Liver (tissue), 8 donors: ENCODE measurements at regions not wholly inside any gene's neighbourhood (a gene's known extent, or its start where the extent isn't known, plus 50 kb on each side); places are given as distances from the start of the nearest gene placed in this dataset.

ENCODE experiments used
- DNase-seq: peaks from one replicate; pipeline ENCODE4 v3.0.0-alpha.2; 2017; ENCODE audit warnings: low spot score
- H3K27ac ChIP-seq, 2 donors: one replicate each; pipeline ENCODE4 v1.7.0; 2013; ENCODE audit warnings: inconsistent platforms in 2 of 2, low read length in 2 of 2, control low read depth in 1 of 2, low read depth in 1 of 2, mild to moderate bottlenecking in 1 of 2
- H3K27me3 ChIP-seq, 4 donors: one replicate each; pipeline versions ENCODE4 v1.6.1 to v1.7.0; 2013; ENCODE audit warnings: low read length in 3 of 4, inconsistent platforms in 1 of 4, mild to moderate bottlenecking in 1 of 4, moderate library complexity in 1 of 4; ENCODE audit not compliant: control insufficient read depth in 4 of 4, insufficient read depth in 4 of 4
- H3K36me3 ChIP-seq, 4 donors: one replicate each; pipeline versions ENCODE4 v1.6.1 to v1.7.0; 2013; ENCODE audit warnings: low read length in 3 of 4, mild to moderate bottlenecking in 3 of 4, low read depth in 1 of 4, moderate library complexity in 1 of 4; ENCODE audit not compliant: control insufficient read depth in 4 of 4, insufficient read depth in 3 of 4
- H3K4me1 ChIP-seq, 4 donors: one replicate each; pipeline versions ENCODE4 v1.6.1 to v1.7.0; 2013; ENCODE audit warnings: low read length in 3 of 4, mild to moderate bottlenecking in 3 of 4, moderate library complexity in 1 of 4; ENCODE audit not compliant: control insufficient read depth in 4 of 4, insufficient read depth in 4 of 4
- H3K4me3 ChIP-seq, 3 donors: one replicate each; pipeline versions ENCODE4 v1.6.1 to v1.7.0; 2013; ENCODE audit warnings: low read length in 3 of 3, control low read depth in 1 of 3, low read depth in 1 of 3, mild to moderate bottlenecking in 1 of 3
- H3K9ac ChIP-seq, 2 donors: one replicate each; pipeline ENCODE4 v1.7.0; 2013; ENCODE audit warnings: low read length in 2 of 2, mild to moderate bottlenecking in 2 of 2, moderate library complexity in 2 of 2, control low read depth in 1 of 2, low read depth in 1 of 2
- H3K9me3 ChIP-seq, 4 donors: one replicate each; pipeline versions ENCODE4 v1.6.1 to v1.7.0; 2013; ENCODE audit warnings: low read length in 3 of 4; ENCODE audit not compliant: control insufficient read depth in 4 of 4
- ATF3 ChIP-seq: IDR thresholded peaks from 2 replicates; pipeline ENCODE4 v1.6.1; 2016; ENCODE audit warnings: antibody characterized with exemption
- EGR1 ChIP-seq, 2 donors: IDR thresholded peaks; 2 replicates each; pipeline ENCODE4 v1.6.1; 2016 to 2018; ENCODE audit warnings: antibody characterized with exemption in 2 of 2, low read depth in 2 of 2
- FOXA1 ChIP-seq: IDR thresholded peaks from 2 replicates; pipeline ENCODE4 v1.6.1; 2016; ENCODE audit warnings: antibody characterized with exemption
- FOXA2 ChIP-seq: IDR thresholded peaks from 2 replicates; pipeline ENCODE4 v1.6.1; 2016; ENCODE audit warnings: antibody characterized with exemption
- GABPA ChIP-seq, 2 donors: IDR thresholded peaks in 1 of 2; conservative IDR thresholded peaks in 1 of 2; 2 replicates each; pipeline ENCODE4 v1.6.1; 2016; ENCODE audit warnings: antibody characterized with exemption in 2 of 2, mild to moderate bottlenecking in 1 of 2, moderate library complexity in 1 of 2
- HNF4A ChIP-seq, 2 donors: conservative IDR thresholded peaks; 2 replicates each; pipeline ENCODE4 v1.6.1; 2016; ENCODE audit warnings: antibody characterized with exemption in 2 of 2, mild to moderate bottlenecking in 2 of 2
- HNF4G ChIP-seq: IDR thresholded peaks from 2 replicates; pipeline ENCODE4 v1.6.1; 2016; ENCODE audit warnings: antibody characterized with exemption
- JUND ChIP-seq, 2 donors: IDR thresholded peaks; 2 replicates each; pipeline ENCODE4 v1.6.1; 2016; ENCODE audit warnings: antibody characterized with exemption in 2 of 2
- NR2F2 ChIP-seq: IDR thresholded peaks from 2 replicates; pipeline ENCODE4 v1.6.1; 2016; ENCODE audit warnings: antibody characterized with exemption
- RAD21 ChIP-seq, 2 donors: IDR thresholded peaks; 2 replicates each; pipeline ENCODE4 v1.6.1; 2016; ENCODE audit warnings: antibody characterized with exemption in 2 of 2, mild to moderate bottlenecking in 2 of 2
- REST ChIP-seq: IDR thresholded peaks from 2 replicates; pipeline ENCODE4 v1.6.1; 2016; ENCODE audit warnings: antibody characterized with exemption, mild to moderate bottlenecking
- RXRA ChIP-seq, 2 donors: IDR thresholded peaks; 2 replicates each; pipeline ENCODE4 v1.6.1; 2017 to 2018; ENCODE audit warnings: antibody characterized with exemption in 2 of 2, mild to moderate bottlenecking in 1 of 2
- SP1 ChIP-seq: IDR thresholded peaks from 2 replicates; pipeline ENCODE4 v1.6.1; 2018; ENCODE audit warnings: antibody characterized with exemption, mild to moderate bottlenecking
- TAF1 ChIP-seq: conservative IDR thresholded peaks from 2 replicates; pipeline ENCODE4 v1.6.1; 2016; ENCODE audit warnings: antibody characterized with exemption, mild to moderate bottlenecking
- YY1 ChIP-seq: IDR thresholded peaks from 2 replicates; pipeline ENCODE4 v1.6.1; 2016; ENCODE audit warnings: antibody characterized with exemption, mild to moderate bottlenecking
- ZBTB33 ChIP-seq: IDR thresholded peaks from 2 replicates; pipeline ENCODE4 v1.6.1; 2016; ENCODE audit warnings: antibody characterized with exemption
- WGBS: extraction: QIAGEN DNeasy Blood & Tissue Kit; methylation state at CpG from one replicate; pipeline ENCODE4 v1.1.7; 2013; 5-methylcytosine and 5-hydroxymethylcytosine counted together
- TF ChIP-seq, protein P1 (sequence below): IDR thresholded peaks from 2 replicates; pipeline ENCODE4 v1.6.1; 2016; ENCODE audit warnings: antibody characterized with exemption
- TF ChIP-seq, protein P2 (sequence below): fragments of 150-350 bp; IDR thresholded peaks from 2 replicates; pipeline ENCODE4 v1.5.1; 2017; ENCODE audit warnings: improper control_type of control experiment, low read depth, low read length; ENCODE audit not compliant: missing input control
- donor health status: healthy.
- donor health status: healthy.
- donor health status: healthy.
- donor health status: healthy.
- donor health status: healthy.

DNA sequence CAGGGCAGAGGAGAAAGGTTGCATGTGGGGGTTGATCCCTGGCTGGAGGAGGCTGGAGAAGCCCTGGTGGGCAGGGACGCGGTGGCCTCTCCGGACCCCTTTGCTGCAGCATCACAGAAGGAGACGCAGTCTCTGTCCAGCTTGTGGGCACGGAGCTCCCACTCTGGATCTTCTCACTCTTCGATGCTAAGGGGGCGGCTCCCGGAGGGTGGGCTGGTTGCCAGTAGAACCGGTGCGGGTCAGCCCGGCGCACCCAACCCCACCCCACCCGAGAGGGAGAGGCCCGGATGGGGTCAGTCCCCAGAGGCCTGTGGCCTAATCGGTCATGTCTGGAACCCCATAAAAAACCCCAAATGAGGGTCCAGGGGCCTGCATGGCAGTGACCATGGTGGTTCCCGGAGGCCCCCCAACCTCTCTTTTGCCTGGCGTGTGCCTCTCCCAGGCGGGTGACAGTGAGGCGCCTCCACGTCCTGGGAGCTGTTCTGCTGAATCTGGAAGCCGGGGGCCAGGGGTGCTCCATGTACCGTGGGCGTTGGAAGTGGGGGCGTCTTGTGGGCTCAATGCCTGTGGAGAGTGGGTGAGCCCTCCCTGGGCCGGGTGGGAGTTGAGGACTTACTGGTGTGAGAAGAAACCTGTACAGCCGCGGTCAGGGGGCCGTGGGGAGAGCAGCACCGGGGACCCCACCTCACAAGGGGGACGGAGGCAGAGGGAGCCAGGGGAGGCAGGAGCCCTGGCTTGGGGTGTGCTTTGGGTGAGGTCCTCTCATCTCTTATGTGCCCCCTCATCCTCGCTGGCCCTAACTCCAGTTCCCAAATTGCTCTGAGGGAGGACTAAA, 79.6 kb downstream of the RTP5 start:
- DNase-seq, result no peak
- H3K4me3 ChIP-seq, result no peak overlapping the region
- no peak overlapping the region for H3K9ac ChIP-seq
- H3K4me1 ChIP-seq, result peaks cover 3 to 11% (median 6%) of the 10 kb centered on the region in 4 donors
- H3K27ac ChIP-seq, result no peak overlapping the region
- no peak for TF ChIP-seq NR2F2
- no peak for TF ChIP-seq EGR1 (IDR thresholded peaks at IDR 0.05; ENCODE audit: low read depth in 2 of 2)
- TF ChIP-seq HNF4G, result no peak
- TF ChIP-seq RAD21 (IDR thresholded peaks at IDR 0.05), result no peak
- no peak for TF ChIP-seq RXRA (IDR thresholded peaks at IDR 0.05)
- TF ChIP-seq, protein P1, sequence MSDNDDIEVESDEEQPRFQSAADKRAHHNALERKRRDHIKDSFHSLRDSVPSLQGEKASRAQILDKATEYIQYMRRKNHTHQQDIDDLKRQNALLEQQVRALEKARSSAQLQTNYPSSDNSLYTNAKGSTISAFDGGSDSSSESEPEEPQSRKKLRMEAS, result no peak
- no peak for TF ChIP-seq FOXA2
- no peak for TF ChIP-seq YY1
- TF ChIP-seq GABPA (IDR thresholded peaks at IDR 0.05 in 1 of 2, conservative IDR thresholded peaks at IDR 0.05 in 1 of 2), result no peak
- no peak for TF ChIP-seq SP1
- no peak for TF ChIP-seq HNF4A (conservative IDR thresholded peaks at IDR 0.05)
- TF ChIP-seq FOXA1, result no peak
- TF ChIP-seq REST, result no peak
- no peak for TF ChIP-seq ZBTB33
- TF ChIP-seq TAF1, result no peak
- TF ChIP-seq, protein P2, sequence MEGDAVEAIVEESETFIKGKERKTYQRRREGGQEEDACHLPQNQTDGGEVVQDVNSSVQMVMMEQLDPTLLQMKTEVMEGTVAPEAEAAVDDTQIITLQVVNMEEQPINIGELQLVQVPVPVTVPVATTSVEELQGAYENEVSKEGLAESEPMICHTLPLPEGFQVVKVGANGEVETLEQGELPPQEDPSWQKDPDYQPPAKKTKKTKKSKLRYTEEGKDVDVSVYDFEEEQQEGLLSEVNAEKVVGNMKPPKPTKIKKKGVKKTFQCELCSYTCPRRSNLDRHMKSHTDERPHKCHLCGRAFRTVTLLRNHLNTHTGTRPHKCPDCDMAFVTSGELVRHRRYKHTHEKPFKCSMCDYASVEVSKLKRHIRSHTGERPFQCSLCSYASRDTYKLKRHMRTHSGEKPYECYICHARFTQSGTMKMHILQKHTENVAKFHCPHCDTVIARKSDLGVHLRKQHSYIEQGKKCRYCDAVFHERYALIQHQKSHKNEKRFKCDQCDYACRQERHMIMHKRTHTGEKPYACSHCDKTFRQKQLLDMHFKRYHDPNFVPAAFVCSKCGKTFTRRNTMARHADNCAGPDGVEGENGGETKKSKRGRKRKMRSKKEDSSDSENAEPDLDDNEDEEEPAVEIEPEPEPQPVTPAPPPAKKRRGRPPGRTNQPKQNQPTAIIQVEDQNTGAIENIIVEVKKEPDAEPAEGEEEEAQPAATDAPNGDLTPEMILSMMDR, result no peak
- no peak for TF ChIP-seq JUND (IDR thresholded peaks at IDR 0.05)
- TF ChIP-seq ATF3, result no peak
- no peaks in the 10 kb centered on the region for H3K36me3 ChIP-seq
- H3K9me3 ChIP-seq, result no peaks in the 10 kb centered on the region
- WGBS, result 87% methylated on average over 31 of the region's 31 CpGs
- H3K27me3 ChIP-seq, result no peaks in the 10 kb centered on the region
